ENCODE measurements at regions not wholly inside any gene's neighbourhood (a gene's known extent, or its start where the extent isn't known, plus 50 kb on each side); places are given as distances from the start of the nearest gene placed in this dataset.
"Not testable (repeated sequence)": the region's sequence is repeated elsewhere in the genome, so short reads cannot be mapped to it uniquely, and the experiment has no call there.

GRCh38 chr10:47683826-47684475, 79.4 kb downstream of the SYT15B start:
- H3K9me3 ChIP-seq (ENCODE audit: insufficient read depth, low read depth, low read length); H2AK5ac ChIP-seq (ENCODE audit: low read length); H4K8ac ChIP-seq (ENCODE audit: low read depth, low read length); H3K27ac ChIP-seq (ENCODE audit: low read depth, low read length); H2BK5ac ChIP-seq (ENCODE audit: low read depth, low read length, poor library complexity); H4K91ac ChIP-seq (ENCODE audit: low read depth, low read length); H3K4me2 ChIP-seq (ENCODE audit: low read length); H3K27me3 ChIP-seq (ENCODE audit: insufficient read depth, low read length); H3K4me1 ChIP-seq (ENCODE audit: control insufficient read depth in 1 of 2, insufficient read depth in 2 of 2, low read length in 2 of 2); H2AFZ ChIP-seq (ENCODE audit: insufficient read depth, low read length, poor library complexity); H3K4ac ChIP-seq (ENCODE audit: low read depth, low read length); H3K4me3 ChIP-seq (ENCODE audit: low read depth, low read length); H3K23ac ChIP-seq (ENCODE audit: low read length); H2BK12ac ChIP-seq (ENCODE audit: low read length); H3K9ac ChIP-seq (ENCODE audit: low read length); H4K12ac ChIP-seq (ENCODE audit: low read depth, low read length); H3K79me2 ChIP-seq (ENCODE audit: control insufficient read depth, insufficient read depth, low read length, poor library complexity); H3K79me1 ChIP-seq (ENCODE audit: low read length); H3K36me3 ChIP-seq (ENCODE audit: control insufficient read depth in 1 of 2, insufficient read depth in 2 of 2, low read length in 2 of 2); H3K18ac ChIP-seq (ENCODE audit: low read length); DNase-seq; H3K14ac ChIP-seq (ENCODE audit: low read length); H2BK120ac ChIP-seq (ENCODE audit: insufficient read depth, low read length, poor library complexity): not testable (repeated sequence)
- WGBS (ENCODE audit: extremely low coverage, insufficient coverage, insufficient read length), result no CpG with 5 or more reads among the region's 3 CpGs

DNA sequence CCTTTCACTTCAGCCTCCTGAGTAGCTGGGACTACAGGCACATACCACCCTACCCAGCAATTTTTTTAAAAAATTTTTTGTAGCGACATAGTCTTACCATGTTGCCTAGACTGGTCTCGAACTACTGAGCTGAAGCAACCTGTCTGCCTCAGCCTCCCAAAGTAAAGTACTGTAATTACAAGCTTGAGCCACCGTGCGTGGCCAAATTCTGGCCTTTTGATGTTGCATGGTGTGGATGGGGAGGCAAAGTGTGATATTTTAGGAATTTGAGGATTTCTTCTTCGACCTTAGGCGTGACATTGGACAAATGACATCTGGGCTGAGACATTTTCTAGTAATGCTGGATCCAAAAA, 81.8 kb downstream of the SYT15B start:
- not testable (repeated sequence) for H3K23ac ChIP-seq (ENCODE audit: low read length); H3K14ac ChIP-seq (ENCODE audit: low read length); H4K8ac ChIP-seq (ENCODE audit: low read depth, low read length); H3K4me2 ChIP-seq (ENCODE audit: low read length); H3K4me3 ChIP-seq (ENCODE audit: low read depth, low read length); H3K27ac ChIP-seq (ENCODE audit: low read depth, low read length); H3K9ac ChIP-seq (ENCODE audit: low read length); H3K79me1 ChIP-seq (ENCODE audit: low read length); H3K36me3 ChIP-seq (ENCODE audit: control insufficient read depth in 1 of 2, insufficient read depth in 2 of 2, low read length in 2 of 2); H3K4me1 ChIP-seq (ENCODE audit: control insufficient read depth in 1 of 2, insufficient read depth in 2 of 2, low read length in 2 of 2); H3K9me3 ChIP-seq (ENCODE audit: insufficient read depth, low read depth, low read length); H2AK5ac ChIP-seq (ENCODE audit: low read length); DNase-seq; H4K91ac ChIP-seq (ENCODE audit: low read depth, low read length); H2BK5ac ChIP-seq (ENCODE audit: low read depth, low read length, poor library complexity); H3K18ac ChIP-seq (ENCODE audit: low read length); H2AFZ ChIP-seq (ENCODE audit: insufficient read depth, low read length, poor library complexity); H4K12ac ChIP-seq (ENCODE audit: low read depth, low read length); H2BK120ac ChIP-seq (ENCODE audit: insufficient read depth, low read length, poor library complexity); H3K4ac ChIP-seq (ENCODE audit: low read depth, low read length); H3K27me3 ChIP-seq (ENCODE audit: insufficient read depth, low read length); H3K79me2 ChIP-seq (ENCODE audit: control insufficient read depth, insufficient read depth, low read length, poor library complexity); H2BK12ac ChIP-seq (ENCODE audit: low read length)
- no CpG with 5 or more reads among the region's 6 CpGs for WGBS (ENCODE audit: extremely low coverage, insufficient coverage, insufficient read length)

GRCh38 chr10:47680848-47681637, 82.3 kb downstream of the SYT15B start:
- not testable (repeated sequence) for H3K79me2 ChIP-seq (ENCODE audit: control insufficient read depth, insufficient read depth, low read length, poor library complexity); H3K79me1 ChIP-seq (ENCODE audit: low read length); H3K14ac ChIP-seq (ENCODE audit: low read length); DNase-seq; H4K12ac ChIP-seq (ENCODE audit: low read depth, low read length); H4K91ac ChIP-seq (ENCODE audit: low read depth, low read length); H3K27me3 ChIP-seq (ENCODE audit: insufficient read depth, low read length); H2AK5ac ChIP-seq (ENCODE audit: low read length); H2AFZ ChIP-seq (ENCODE audit: insufficient read depth, low read length, poor library complexity); H3K4me2 ChIP-seq (ENCODE audit: low read length); H3K9me3 ChIP-seq (ENCODE audit: insufficient read depth, low read depth, low read length); H3K23ac ChIP-seq (ENCODE audit: low read length); H3K36me3 ChIP-seq (ENCODE audit: control insufficient read depth in 1 of 2, insufficient read depth in 2 of 2, low read length in 2 of 2); H3K4ac ChIP-seq (ENCODE audit: low read depth, low read length); H3K27ac ChIP-seq (ENCODE audit: low read depth, low read length); H2BK120ac ChIP-seq (ENCODE audit: insufficient read depth, low read length, poor library complexity); H3K4me1 ChIP-seq (ENCODE audit: control insufficient read depth in 1 of 2, insufficient read depth in 2 of 2, low read length in 2 of 2); H3K9ac ChIP-seq (ENCODE audit: low read length); H2BK12ac ChIP-seq (ENCODE audit: low read length); H3K4me3 ChIP-seq (ENCODE audit: low read depth, low read length); H4K8ac ChIP-seq (ENCODE audit: low read depth, low read length); H2BK5ac ChIP-seq (ENCODE audit: low read depth, low read length, poor library complexity); H3K18ac ChIP-seq (ENCODE audit: low read length)
- no CpG with 5 or more reads among the region's 4 CpGs for WGBS (ENCODE audit: extremely low coverage, insufficient coverage, insufficient read length)

DNA sequence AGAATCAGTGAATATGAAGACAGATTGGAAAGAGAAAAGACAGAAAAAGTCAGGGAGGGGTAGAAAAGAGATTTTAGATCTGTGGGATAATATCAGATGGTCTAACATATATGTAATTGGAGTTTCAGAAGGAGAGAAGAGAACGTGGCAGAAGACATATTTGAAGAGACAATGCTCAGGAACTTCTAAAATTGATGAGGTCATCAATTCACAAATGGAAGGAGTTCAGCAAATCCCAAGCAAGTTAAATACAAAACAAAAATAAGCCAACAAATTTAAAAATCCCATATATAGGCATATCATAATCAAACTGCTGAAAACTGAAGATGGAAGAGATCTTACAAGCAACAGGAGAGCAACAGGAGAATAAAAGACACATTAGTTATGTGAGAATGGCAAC, 87.3 kb downstream of the SYT15B start:
- not testable (repeated sequence) for H3K9ac ChIP-seq (ENCODE audit: low read length); H3K36me3 ChIP-seq (ENCODE audit: control insufficient read depth in 1 of 2, insufficient read depth in 2 of 2, low read length in 2 of 2); H3K23ac ChIP-seq (ENCODE audit: low read length); H3K9me3 ChIP-seq (ENCODE audit: insufficient read depth, low read depth, low read length); H3K4me3 ChIP-seq (ENCODE audit: low read depth, low read length); H4K91ac ChIP-seq (ENCODE audit: low read depth, low read length); H3K27me3 ChIP-seq (ENCODE audit: insufficient read depth, low read length); H2AK5ac ChIP-seq (ENCODE audit: low read length); H3K79me2 ChIP-seq (ENCODE audit: control insufficient read depth, insufficient read depth, low read length, poor library complexity); H3K4me2 ChIP-seq (ENCODE audit: low read length); H2BK12ac ChIP-seq (ENCODE audit: low read length); H4K12ac ChIP-seq (ENCODE audit: low read depth, low read length); DNase-seq; H4K8ac ChIP-seq (ENCODE audit: low read depth, low read length); H3K18ac ChIP-seq (ENCODE audit: low read length); H3K14ac ChIP-seq (ENCODE audit: low read length); H3K27ac ChIP-seq (ENCODE audit: low read depth, low read length); H3K79me1 ChIP-seq (ENCODE audit: low read length); H2BK5ac ChIP-seq (ENCODE audit: low read depth, low read length, poor library complexity); H3K4ac ChIP-seq (ENCODE audit: low read depth, low read length); H3K4me1 ChIP-seq (ENCODE audit: control insufficient read depth in 1 of 2, insufficient read depth in 2 of 2, low read length in 2 of 2); H2AFZ ChIP-seq (ENCODE audit: insufficient read depth, low read length, poor library complexity); H2BK120ac ChIP-seq (ENCODE audit: insufficient read depth, low read length, poor library complexity)
- no CpG with 5 or more reads among the region's 1 CpG for WGBS (ENCODE audit: extremely low coverage, insufficient coverage, insufficient read length)
